WI38 (cell line): ENCODE measurements at regions not wholly inside any gene's neighbourhood (a gene's known extent, or its start where the extent isn't known, plus 50 kb on each side); places are given as distances from the start of the nearest gene placed in this dataset.

Experiments
- H3K4me3 ChIP-seq: 2 replicates; pipeline ENCODE4 v1.5.1; 2011; ENCODE audit warnings: low read depth, mild to moderate bottlenecking, control low read depth, low read length
- CTCF ChIP-seq: IDR thresholded peaks from 2 replicates; pipeline ENCODE4 v1.5.1; 2012; ENCODE audit warnings: low read depth, mild to moderate bottlenecking, control low read depth, low read length

DNA sequence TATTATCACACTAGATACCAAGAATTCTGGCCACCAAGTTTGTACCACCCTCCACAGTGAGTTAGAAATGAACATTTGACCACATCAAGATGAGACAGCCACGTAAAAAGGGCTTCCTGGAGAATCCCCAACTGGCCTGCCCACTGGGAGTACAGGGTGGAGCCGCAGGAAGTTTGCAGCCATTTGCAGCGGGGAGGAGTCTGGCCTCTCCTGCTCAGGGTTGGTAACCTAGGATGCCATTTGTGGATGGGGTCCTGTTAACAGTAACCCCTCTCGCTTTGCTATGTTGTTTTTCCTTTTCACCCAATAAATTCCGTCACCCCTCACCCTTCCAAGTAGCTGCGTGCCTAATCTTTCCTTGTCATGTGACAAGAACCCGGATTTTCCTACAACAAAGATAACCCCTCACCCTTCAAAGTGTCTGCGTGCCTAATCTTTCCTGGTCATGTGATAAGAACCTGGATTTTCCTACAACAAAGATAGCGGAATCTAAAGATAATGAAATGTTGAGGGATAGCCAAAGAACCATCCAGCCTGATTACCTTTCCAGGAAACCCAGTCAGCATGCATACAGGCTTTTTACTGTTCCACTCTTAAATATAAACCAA, 245.4 kb downstream of the NAF1 start:
- H3K4me3 ChIP-seq, result no peak overlapping the region
- no peak for TF ChIP-seq CTCF

- TF ChIP-seq CTCF, result no peak
- no peak overlapping the region for H3K4me3 ChIP-seq
These were observed 246.0 kb downstream of the NAF1 start for GRCh38 chr4:162920649-162921048.

DNA sequence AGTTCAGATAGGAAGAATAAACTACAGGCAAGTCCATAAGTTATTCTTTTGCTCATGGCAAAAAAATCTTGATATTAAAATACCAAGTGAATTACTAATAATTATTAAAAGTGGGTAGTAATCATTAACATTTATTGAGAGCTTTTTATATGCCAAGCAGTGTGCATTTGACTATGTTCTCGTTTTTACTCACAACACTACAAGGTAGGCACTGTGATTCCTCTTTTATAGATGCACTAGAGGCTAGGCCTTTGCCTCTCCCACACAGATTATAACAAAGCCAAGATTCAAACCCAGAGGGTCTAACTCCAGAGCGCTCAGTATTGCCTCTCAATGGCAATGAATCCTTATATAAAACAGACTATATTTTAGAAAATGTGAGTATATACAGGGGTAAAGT, 254.2 kb downstream of the NAF1 start:
- no peak for TF ChIP-seq CTCF
- H3K4me3 ChIP-seq, result no peak overlapping the region

DNA sequence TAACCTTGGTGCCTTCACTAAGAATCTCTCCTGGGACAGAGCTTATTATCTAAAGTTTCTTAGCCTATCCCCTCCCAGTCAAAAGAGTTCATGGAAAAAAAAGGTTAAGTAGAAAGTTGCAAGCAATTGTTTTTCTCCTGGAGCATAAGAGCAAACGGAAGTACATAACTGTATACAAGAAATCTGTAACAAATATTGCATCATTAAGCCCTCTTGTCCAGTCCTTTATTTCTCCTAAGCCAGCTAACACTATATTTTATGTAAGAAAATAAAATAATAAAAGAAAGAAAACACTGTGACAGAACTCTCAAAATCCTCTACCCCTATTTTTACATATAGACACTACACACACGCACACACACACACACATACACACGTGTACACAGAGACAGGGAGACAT, 255.3 kb downstream of the NAF1 start:
- no peak for TF ChIP-seq CTCF
- no peak overlapping the region for H3K4me3 ChIP-seq

- H3K4me3 ChIP-seq, result no peak overlapping the region
- no peak for TF ChIP-seq CTCF
These were observed 256.7 kb downstream of the NAF1 start for GRCh38 chr4:162909952-162910351.

- no peak overlapping the region for H3K4me3 ChIP-seq
- TF ChIP-seq CTCF, result no peak
These were observed 272.3 kb downstream of the NAF1 start for GRCh38 chr4:162894387-162894786.

DNA sequence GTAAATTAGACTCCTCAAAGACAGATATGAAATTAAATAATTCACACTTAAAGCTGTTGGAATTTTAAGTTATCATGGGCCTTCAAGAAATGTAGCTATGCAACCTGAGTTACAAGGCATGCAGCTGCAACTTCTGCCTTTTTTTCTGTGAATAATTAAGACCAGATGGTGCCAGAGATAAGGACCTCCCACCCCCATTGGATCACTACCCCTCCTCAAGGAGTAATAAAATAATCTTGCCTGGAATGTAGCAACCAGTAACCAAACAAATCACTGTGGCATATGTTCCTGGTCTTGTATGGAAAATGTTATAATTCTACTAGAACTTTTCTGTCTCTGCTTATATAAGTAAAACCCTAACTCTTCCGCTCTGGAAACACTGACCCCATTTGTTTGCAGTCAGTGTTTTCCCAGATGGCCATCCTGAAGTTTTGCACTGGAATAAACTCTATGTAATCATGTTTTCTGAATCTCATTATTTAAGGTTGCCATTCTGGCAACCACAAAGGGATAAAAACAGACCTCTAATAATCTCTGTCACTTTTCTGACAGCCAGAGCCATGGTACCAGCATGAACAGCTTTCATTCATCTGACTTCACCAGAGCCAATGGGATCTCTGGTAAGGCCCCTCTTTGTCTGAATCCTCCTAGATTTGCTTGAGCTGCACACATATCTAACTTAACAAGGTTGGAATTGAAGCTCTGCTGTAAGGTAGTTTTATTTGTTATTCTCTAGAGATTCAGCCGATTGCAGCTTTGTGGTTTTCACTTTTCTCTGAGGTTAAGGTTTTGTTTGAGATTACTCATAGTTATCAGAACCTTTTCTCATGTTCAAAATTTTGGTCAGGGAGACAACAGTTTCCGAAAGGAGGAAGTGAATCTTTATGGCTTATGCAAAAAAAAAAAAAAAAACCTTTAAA, 274.6 kb downstream of the NAF1 start:
- no peak for TF ChIP-seq CTCF
- no peak overlapping the region for H3K4me3 ChIP-seq
